ENCODE measurements at regions not wholly inside any gene's neighbourhood (a gene's known extent, or its start where the extent isn't known, plus 50 kb on each side); places are given as distances from the start of the nearest gene placed in this dataset.

GRCh38 chr16:13680021-13680889, 239.7 kb upstream of the ERCC4 start (continued):
- TF ChIP-seq ATF3 (IDR thresholded peaks at IDR 0.05) = 0 out of 2 replicates have a peak, but pooled peaks have one; percentile 27
- no peak for TF ChIP-seq ATF3 (CRISPR knock-in tag; conservative IDR thresholded peaks at IDR 0.05)
- no peak for TF ChIP-seq RBM14 (IDR thresholded peaks at IDR 0.05; ENCODE audit: borderline replicate concordance, insufficient read depth, low read depth, low read length)
- TF ChIP-seq GABPA (tag; conservative IDR thresholded peaks at IDR 0.05; ENCODE audit: low read depth) = peak; percentile 67
- TF ChIP-seq ZBTB11 (CRISPR knock-in tag; IDR thresholded peaks at IDR 0.05) = peak in 2 of 3 experiments; percentile 60 to 96; a peak in 3 of 6 replicates
